GM21737 (cell line): ENCODE measurements at regions not wholly inside any gene's neighbourhood (a gene's known extent, or its start where the extent isn't known, plus 50 kb on each side); places are given as distances from the start of the nearest gene placed in this dataset.

Experiments used
- ATAC-seq: cut with Tn5 transposase; IDR thresholded peaks from one replicate; pipeline ENCODE4 v1.9.1; 2021; ENCODE audit warnings: mild to moderate bottlenecking, moderate library complexity; ENCODE audit not compliant: unreplicated experiment

DNA sequence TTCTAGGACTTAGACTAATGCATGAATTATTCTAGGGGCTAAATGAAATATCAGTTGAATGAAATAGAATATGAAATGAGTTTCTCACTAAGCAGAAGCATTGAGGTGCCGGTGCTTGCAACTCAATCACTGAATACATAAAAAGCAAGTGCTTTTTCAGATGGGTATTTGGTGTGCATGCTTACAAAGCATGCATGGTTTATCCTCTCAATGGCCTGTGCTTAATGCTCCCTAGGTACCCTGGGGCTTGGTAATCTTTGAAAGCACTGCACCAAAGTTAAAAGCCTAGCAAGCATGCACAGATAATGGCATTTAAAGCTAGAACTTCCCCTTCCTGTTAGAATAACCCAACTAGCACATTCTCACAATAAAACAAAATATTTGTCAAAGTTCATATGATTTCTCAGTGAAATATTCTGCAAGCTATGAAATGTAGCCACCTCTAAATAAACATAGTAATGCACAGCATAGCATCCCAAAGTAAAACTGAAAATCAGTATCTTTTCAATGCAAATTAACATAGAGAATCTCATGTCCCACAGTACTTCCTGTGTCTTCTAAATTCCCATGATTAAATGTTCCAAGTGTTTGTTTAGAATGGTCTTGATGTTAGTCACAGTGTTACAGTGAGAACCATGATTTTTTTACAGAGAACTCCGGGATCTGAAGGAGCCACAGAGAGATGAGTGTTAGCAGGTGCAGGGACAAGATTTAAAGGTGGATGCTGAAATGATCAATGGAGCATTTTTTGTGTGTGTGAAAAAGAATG is 143.4 kb upstream of the CDH6 start:
- no peak for ATAC-seq

DNA sequence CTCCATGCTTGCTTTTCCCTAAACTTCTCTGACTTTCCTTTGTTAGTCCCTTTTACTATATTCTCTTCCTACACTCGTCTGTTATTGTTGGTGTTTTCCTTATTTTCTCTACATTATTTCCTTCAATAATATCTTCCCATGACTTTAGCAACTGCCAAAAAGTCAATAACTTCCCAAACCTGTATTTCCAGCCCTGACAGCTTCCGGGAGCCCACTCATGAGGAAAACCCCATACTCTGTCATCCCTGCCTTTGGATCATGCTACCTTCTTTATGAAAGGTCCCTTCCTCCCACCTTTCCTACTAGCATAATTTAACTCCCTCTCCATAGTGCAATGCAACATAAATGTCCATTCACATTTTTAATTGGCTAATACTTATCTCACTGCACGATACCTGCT is 144.0 kb upstream of the CDH6 start:
- no peak for ATAC-seq

GRCh38 chr5:31048282-31049270 is 144.9 kb upstream of the CDH6 start:
- no peak for ATAC-seq

DNA sequence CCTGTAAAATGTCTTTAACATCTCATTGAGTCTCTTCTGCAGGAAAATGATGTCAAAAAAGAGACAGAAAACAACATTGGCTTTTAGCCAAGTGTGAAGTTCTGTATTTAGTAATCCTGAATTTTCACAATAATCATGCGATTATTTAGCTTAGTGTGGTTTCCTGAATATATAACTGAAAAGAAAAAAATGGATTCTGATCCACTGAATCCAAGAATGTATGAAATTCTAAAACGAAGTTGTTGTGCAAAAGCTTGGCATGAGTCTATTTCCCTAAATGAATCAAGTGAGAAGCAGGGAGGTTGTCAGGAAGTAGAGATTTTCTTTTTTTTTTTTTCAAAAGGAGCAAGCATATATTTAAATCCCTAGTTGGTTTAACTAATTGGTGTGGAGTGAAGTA is 145.9 kb upstream of the CDH6 start:
- no peak for ATAC-seq

DNA sequence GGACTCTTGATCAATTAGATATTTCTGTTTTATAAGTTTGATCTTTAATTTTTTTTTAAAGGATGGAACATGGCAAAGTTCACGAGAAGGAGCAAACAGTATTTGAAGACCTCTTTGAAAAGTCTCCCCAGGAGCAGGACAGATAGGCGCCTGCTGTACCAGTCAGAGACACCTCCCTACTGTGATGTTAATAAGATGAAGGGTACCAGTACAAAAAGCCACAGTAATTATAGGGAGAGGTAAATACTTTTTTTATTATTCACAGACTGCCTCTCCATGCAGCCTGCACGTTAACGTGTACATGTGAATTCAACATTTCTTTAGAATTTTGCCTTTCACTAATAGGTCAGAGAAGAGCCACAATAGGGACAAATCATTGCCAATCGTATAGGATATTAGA is 146.5 kb upstream of the CDH6 start:
- no peak for ATAC-seq

DNA sequence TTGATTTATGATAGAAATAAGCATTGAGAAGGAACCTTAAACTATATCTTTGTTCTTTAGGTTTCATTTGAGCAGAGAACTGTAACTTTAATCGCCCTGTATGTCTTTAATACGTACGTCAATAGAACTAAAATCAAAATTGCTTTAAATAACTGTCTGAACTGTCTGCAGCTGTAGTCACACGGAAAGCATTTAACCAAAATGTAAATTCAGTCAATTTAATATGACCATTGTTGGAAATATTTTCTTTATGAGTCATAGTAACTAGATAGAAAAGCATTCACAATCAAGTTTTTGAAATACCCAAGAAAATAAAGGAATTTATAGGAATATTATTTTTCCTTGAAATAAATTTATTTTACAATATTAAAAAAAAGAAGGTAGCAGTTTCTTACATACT is 157.1 kb upstream of the CDH6 start:
- no peak for ATAC-seq

DNA sequence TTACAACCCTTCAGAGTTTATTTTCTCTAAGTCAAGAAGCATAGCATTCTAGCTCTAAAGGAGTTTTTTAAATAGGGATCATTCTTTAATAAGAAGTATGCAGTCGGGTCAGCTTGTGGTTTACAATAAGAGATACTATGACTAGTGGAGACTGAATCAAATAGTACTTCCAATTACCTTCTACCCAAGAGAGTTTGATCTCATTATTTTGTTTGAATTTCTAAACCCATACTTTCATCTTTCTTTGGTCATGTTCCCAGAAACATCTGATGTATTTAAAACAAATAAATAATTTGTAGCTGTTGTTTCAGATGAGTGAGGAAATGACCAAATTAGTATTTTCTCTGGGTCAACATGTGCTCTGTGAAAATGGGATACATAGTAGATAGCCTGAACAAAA is 160.2 kb upstream of the CDH6 start:
- no peak for ATAC-seq

DNA sequence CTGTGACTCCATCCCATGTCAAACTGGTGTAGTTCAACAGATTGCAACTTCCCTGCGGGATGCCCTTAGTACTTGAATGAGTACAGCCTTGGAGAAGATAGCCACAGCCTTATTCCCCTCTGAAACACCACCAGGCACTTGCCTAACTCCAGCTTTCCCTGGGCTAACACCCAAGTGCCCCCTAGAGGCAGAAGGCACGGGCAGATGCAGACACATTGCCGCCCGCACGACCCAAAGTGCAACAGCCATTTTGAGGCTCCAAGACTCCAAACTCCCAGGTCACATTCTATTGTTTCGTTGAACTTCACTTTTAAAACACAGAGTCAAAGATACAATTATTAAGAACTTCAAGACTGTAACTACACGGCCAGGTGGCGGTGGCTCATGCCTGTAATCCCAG is 163.6 kb upstream of the CDH6 start:
- no peak for ATAC-seq

GRCh38 chr5:31027721-31028120 is 165.8 kb upstream of the CDH6 start:
- no peak for ATAC-seq

DNA sequence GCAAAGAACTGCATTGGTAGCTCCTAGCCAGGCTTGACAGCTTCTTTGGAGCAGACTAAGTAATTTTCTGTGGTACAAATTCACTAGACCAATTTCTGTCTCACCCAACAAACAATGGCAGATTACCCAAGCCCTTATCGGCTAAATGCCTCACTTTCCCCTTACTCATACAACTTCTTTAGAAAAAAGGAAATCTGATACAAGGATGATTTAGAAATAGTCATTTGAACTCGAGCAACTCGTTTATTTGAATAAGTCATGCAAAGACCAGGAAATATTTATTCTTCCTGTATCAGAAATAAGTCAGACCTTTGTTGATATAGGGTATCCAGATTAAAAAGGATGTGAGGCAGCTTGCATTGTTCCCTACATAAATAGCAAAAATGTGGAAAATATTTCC is 170.4 kb upstream of the CDH6 start:
- ATAC-seq, result no peak

DNA sequence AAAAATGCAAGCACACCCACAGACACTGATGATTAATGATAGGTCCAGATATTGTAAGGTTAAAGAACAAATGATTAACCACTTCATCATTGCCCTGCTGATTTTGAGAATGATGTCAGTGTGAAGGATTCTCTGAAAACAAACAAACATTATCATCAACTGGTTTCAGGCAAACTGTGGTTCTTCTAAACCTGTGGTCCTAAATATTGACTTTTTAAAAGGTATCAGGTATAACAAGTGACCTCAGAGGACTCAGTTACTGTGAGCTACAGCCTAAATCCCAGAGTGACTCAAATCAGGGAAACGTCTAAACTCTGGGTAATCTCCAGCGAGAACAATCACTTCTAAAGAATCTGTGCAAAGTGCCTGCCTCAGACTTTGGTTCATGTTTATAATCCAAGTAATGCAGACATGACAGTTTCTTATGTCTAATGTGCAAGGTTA is 172.3 kb upstream of the CDH6 start:
- no peak for ATAC-seq

GRCh38 chr5:31008231-31008630 is 185.3 kb upstream of the CDH6 start:
- ATAC-seq, result no peak

- no peak for ATAC-seq
These were observed 185.8 kb upstream of the CDH6 start for GRCh38 chr5:31007672-31008071.

DNA sequence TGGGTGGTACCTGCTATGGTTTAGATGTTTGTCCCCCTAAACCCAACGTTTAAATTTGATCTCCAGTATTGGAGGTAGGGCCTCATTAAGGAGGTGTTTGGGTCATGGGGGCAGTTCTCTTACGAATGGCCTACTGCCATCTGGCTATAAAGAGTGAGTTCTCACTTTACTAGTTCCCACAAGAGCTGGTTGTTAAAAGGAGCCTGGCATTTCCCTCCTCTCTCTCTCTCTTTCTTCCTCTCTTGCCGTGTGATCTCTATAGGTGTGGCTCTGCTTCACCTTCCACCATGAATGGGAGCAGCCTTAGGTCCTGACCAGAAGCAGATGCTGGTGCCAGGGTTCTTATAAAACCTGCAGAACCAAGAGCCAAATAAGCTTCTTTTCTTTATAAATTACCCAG is 193.2 kb upstream of the CDH6 start:
- no peak for ATAC-seq

DNA sequence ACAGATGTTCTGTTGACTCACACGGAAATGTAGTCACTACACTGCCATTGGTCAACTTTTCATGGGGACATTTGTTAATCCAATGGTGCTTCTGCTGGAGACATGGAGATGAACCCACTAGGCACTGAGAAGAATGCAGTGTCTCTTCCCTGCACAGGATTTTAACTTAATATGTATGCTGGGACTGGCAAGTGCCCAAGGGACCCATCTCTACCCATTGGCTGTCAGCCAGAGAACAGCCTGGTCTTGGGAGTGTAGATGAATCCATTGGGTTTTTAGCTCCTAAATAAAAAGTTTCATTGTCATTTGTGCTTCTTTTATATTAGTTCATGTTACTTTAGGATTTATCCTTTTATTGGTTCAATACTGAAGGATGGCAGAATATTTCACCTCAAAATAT is 195.8 kb upstream of the CDH6 start:
- no peak for ATAC-seq

DNA sequence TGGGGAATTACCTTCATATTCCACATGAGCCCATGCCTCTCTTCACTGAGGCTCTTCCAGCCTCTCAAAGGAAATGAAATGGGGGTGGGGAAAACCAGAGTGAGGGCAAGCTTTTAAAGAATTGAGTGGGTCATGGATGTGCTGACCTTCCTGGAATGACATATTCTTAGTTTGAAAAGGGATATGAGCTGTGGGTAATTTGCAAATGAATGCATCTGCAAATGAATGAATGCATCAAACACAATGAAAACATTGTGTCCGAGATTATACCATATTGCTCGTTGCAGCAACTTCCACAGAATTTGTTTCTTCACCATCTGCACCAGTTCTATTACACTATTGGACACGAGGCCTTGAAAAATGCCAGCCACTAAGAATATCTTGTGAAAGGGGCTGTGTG is 198.6 kb upstream of the CDH6 start:
- ATAC-seq, result no peak

GRCh38 chr5:30994176-30994575 is 199.3 kb upstream of the CDH6 start:
- no peak for ATAC-seq

DNA sequence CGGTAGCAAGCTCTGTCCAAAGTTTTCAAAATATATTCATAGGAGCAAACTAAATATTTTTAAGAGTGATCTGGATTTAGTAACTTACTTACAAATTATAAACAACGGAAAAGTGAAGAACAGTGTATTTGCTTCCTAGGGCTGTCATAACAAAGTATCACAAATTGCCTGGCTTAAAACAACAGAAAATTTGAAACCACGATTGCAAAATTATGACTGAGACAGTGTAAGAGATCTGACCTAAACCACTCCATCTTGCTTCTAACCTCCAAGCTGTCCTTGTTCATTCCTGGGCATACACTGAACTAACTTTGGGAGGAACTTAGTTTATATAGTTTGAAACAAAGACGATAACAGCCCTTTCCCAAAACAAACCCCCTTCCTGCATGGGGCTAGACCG is 202.0 kb upstream of the CDH6 start:
- no peak for ATAC-seq

DNA sequence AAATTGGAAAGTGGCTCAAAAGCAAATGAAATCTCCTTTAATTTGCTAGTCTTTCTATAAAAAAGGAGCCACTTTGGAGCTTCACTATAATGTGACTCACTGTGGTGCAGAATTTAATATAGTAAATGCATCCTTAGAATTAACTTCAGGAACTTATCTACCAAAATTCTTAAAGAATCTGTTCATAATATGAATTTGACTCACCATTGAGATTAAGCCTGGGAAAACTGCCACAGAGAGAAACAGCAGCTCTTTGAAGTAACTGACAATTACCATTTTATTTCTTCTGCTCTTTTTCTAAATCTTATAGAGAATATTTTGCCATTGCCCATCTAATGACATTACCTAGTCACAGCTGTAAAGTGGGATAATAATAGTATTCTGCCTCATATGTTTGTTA is 211.9 kb upstream of the CDH6 start:
- no peak for ATAC-seq

DNA sequence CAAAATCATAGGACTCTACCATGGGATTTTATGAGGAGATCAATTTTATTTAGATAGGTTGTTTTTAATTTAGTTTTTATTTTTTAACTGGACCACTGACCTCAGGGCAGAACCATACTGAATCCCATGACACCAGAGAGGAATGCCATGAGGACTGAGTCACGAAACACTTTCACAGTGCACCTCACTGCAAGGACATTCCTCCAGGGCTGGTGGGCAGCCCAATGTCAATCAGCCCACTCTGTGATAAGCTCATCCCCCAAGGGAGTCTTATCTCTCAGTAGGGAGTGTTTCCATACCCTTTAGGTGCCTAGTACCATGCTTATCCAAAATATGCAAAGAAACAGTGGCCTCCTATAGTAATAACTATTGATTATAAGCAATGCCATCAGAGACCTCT is 224.5 kb upstream of the CDH6 start:
- ATAC-seq, result no peak

GRCh38 chr5:30960036-30960435 is 233.4 kb upstream of the CDH6 start:
- ATAC-seq, result no peak

DNA sequence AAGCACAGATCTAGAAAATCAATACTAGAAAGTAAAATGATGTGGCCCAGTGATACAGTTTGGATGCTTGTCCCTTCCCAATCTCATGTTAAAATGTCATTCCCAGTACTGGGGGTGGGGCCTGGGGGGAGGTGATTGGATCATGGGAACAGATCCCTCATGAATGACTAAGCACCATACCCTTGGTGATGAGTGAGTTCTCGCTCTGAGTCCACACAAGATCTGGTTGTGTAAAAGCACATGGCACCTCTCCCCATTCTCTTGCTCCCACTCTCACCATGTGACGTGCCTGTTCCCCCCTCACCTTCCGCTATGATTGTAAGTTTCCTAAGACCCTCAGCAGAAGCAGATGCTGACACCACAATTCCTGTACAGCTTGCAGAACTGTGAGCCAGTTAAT is 234.2 kb upstream of the CDH6 start:
- no peak for ATAC-seq
